GM12872 (cell line): ENCODE measurements at regions not wholly inside any gene's neighbourhood (a gene's known extent, or its start where the extent isn't known, plus 50 kb on each side); places are given as distances from the start of the nearest gene placed in this dataset.

Experiments
- CTCF ChIP-seq: IDR thresholded peaks from 3 replicates; pipeline ENCODE4 v1.5.1; 2011; ENCODE audit warnings: low read depth, mild to moderate bottlenecking, low read length, moderate library complexity; ENCODE audit not compliant: insufficient read depth

GRCh38 chr2:15778529-15779219, 161.7 kb upstream of the MYCN start:
- TF ChIP-seq CTCF, result no peak

- no peak for TF ChIP-seq CTCF
Measured at GRCh38 chr2:15779381-15780041, 160.8 kb upstream of the MYCN start.

- no peak for TF ChIP-seq CTCF
Measured at GRCh38 chr2:15780234-15780633, 160.1 kb upstream of the MYCN start.

- 0 out of 3 replicates have a peak, but pooled peaks have one; percentile 25 for TF ChIP-seq CTCF
Measured at GRCh38 chr2:15780912-15781574, 159.3 kb upstream of the MYCN start.

GRCh38 chr2:15782009-15782751, 158.2 kb upstream of the MYCN start:
- TF ChIP-seq CTCF, result no peak

- TF ChIP-seq CTCF, result no peak
Measured at GRCh38 chr2:15782769-15783294, 157.5 kb upstream of the MYCN start.

- no peak for TF ChIP-seq CTCF
Measured at GRCh38 chr2:15783489-15783888, 156.9 kb upstream of the MYCN start.
